Embryonic facial prominence (tissue), 1 donor: ENCODE measurements at regions not wholly inside any gene's neighbourhood (a gene's known extent, or its start where the extent isn't known, plus 50 kb on each side); places are given as distances from the start of the nearest gene placed in this dataset.

Experiments used
- DNase-seq: peaks from one replicate; pipeline ENCODE4 v3.0.0-alpha.2; 2016; ENCODE audit errors: extremely low spot score

- DNase-seq = no peak
These were observed 142.9 kb upstream of the WNT4 start for GRCh38 chr1:22285549-22286396.

GRCh38 chr1:22286491-22286890, 143.6 kb upstream of the WNT4 start:
- no peak for DNase-seq

- no peak for DNase-seq
These were observed 144.4 kb upstream of the WNT4 start for GRCh38 chr1:22287273-22287672.

GRCh38 chr1:22287946-22288520, 145.1 kb upstream of the WNT4 start:
- DNase-seq = no peak

- no peak for DNase-seq
These were observed 145.8 kb upstream of the WNT4 start for GRCh38 chr1:22288593-22289241.

- no peak for DNase-seq
These were observed 146.6 kb upstream of the WNT4 start for GRCh38 chr1:22289307-22289995.

- DNase-seq = no peak
These were observed 147.3 kb upstream of the WNT4 start for GRCh38 chr1:22290157-22290556.

- no peak for DNase-seq
These were observed 147.7 kb upstream of the WNT4 start for GRCh38 chr1:22290611-22291010.

GRCh38 chr1:22291057-22291456, 148.2 kb upstream of the WNT4 start:
- no peak for DNase-seq

- no peak for DNase-seq
These were observed 148.6 kb upstream of the WNT4 start for GRCh38 chr1:22291494-22291893.

GRCh38 chr1:22292011-22292788, 149.3 kb upstream of the WNT4 start:
- no peak for DNase-seq

GRCh38 chr1:22295396-22295795, 152.5 kb upstream of the WNT4 start:
- DNase-seq = no peak

- DNase-seq = no peak
These were observed 153.0 kb upstream of the WNT4 start for GRCh38 chr1:22295856-22296255.

- DNase-seq = no peak
These were observed 154.0 kb upstream of the WNT4 start for GRCh38 chr1:22296701-22297591.

- no peak for DNase-seq
These were observed 153.7 kb upstream of the ZBTB40 start for GRCh38 chr1:22297999-22298398.

GRCh38 chr1:22303816-22304215, 147.8 kb upstream of the ZBTB40 start:
- no peak for DNase-seq

- DNase-seq = no peak
These were observed 142.1 kb upstream of the ZBTB40 start for GRCh38 chr1:22309572-22309971.

- DNase-seq = no peak
These were observed 140.2 kb upstream of the ZBTB40 start for GRCh38 chr1:22311461-22311860.

GRCh38 chr1:22313321-22313720, 138.3 kb upstream of the ZBTB40 start:
- DNase-seq = no peak

- DNase-seq = no peak
These were observed 136.9 kb upstream of the ZBTB40 start for GRCh38 chr1:22314706-22315105.
